ENCODE measurements at regions not wholly inside any gene's neighbourhood (a gene's known extent, or its start where the extent isn't known, plus 50 kb on each side); places are given as distances from the start of the nearest gene placed in this dataset.

GRCh38 chr1:221555689-221556433, 186.0 kb downstream of the DUSP10 start:
- Histone ChIP-seq H3K27ac (ENCODE audit: low read length) (no peak overlapping the region), H3K4me3 (ENCODE audit: low read length) (no peak overlapping the region), H3K4me1 (ENCODE audit: control insufficient read depth, insufficient read depth, low read length) (no peaks in the 10 kb centered on the region), H3K9me3 (ENCODE audit: control insufficient read depth, insufficient read depth, low read length) (no peaks in the 10 kb centered on the region), H3K36me3 (ENCODE audit: control insufficient read depth, insufficient read depth, low read length) (no peaks in the 10 kb centered on the region), H3K27me3 (ENCODE audit: control insufficient read depth, insufficient read depth, low read length) (no peaks in the 10 kb centered on the region)
- ATAC-seq (no peak), DNase-seq (no peak)
- H3K27ac Mint-ChIP-seq = no peak overlapping the region
- H3K9me3 Mint-ChIP-seq = no peaks in the 10 kb centered on the region
- no peak for TF ChIP-seq CTCF (IDR thresholded peaks at IDR 0.05)
- H3K36me3 Mint-ChIP-seq = no peaks in the 10 kb centered on the region
- peaks cover 0 to 10% of the 10 kb centered on the region in 2 donors for H3K27me3 Mint-ChIP-seq (ENCODE audit: low read depth in 2 of 2)
- H3K4me1 Mint-ChIP-seq = no peaks in the 10 kb centered on the region
- no peak overlapping the region for H3K4me3 Mint-ChIP-seq
- intact Hi-C loops (cut with micrococcal nuclease) = no loop called here
- WGBS (ENCODE audit: insufficient coverage) = 88% methylated on average over 10 of the region's 10 CpGs

- no peak overlapping the region for H3K27ac ChIP-seq (ENCODE audit: low read length)
- H3K4me3 ChIP-seq (ENCODE audit: low read length) = no peak overlapping the region
- Mint-ChIP-seq H3K4me1 (no peaks in the 10 kb centered on the region), H3K9me3 (no peaks in the 10 kb centered on the region), H3K36me3 (no peaks in the 10 kb centered on the region), H3K4me3 (no peak overlapping the region), H3K27me3 (ENCODE audit: low read depth in 2 of 2) (peaks cover 0 to 10% of the 10 kb centered on the region in 2 donors), H3K27ac (no peak overlapping the region)
- H3K9me3 ChIP-seq (ENCODE audit: control insufficient read depth, insufficient read depth, low read length) = no peaks in the 10 kb centered on the region
- no peak for DNase-seq
- H3K36me3 ChIP-seq (ENCODE audit: control insufficient read depth, insufficient read depth, low read length) = no peaks in the 10 kb centered on the region
- TF ChIP-seq CTCF (IDR thresholded peaks at IDR 0.05) = no peak
- ATAC-seq = no peak
- H3K4me1 ChIP-seq (ENCODE audit: control insufficient read depth, insufficient read depth, low read length) = no peaks in the 10 kb centered on the region
- intact Hi-C loops (cut with micrococcal nuclease) = no loop called here
- H3K27me3 ChIP-seq (ENCODE audit: control insufficient read depth, insufficient read depth, low read length) = no peaks in the 10 kb centered on the region
Measured at GRCh38 chr1:221556435-221556834, 185.5 kb downstream of the DUSP10 start.

GRCh38 chr1:221557013-221557412, 184.9 kb downstream of the DUSP10 start:
- Mint-ChIP-seq H3K27ac (no peak overlapping the region), H3K4me3 (no peak overlapping the region), H3K4me1 (no peaks in the 10 kb centered on the region), H3K27me3 (ENCODE audit: low read depth in 2 of 2) (peaks cover 0 to 10% of the 10 kb centered on the region in 2 donors), H3K36me3 (no peaks in the 10 kb centered on the region), H3K9me3 (no peaks in the 10 kb centered on the region)
- DNase-seq = no peak
- Histone ChIP-seq H3K36me3 (ENCODE audit: control insufficient read depth, insufficient read depth, low read length) (no peaks in the 10 kb centered on the region), H3K4me1 (ENCODE audit: control insufficient read depth, insufficient read depth, low read length) (no peaks in the 10 kb centered on the region), H3K27ac (ENCODE audit: low read length) (no peak overlapping the region), H3K4me3 (ENCODE audit: low read length) (no peak overlapping the region), H3K9me3 (ENCODE audit: control insufficient read depth, insufficient read depth, low read length) (no peaks in the 10 kb centered on the region), H3K27me3 (ENCODE audit: control insufficient read depth, insufficient read depth, low read length) (no peaks in the 10 kb centered on the region)
- no peak for ATAC-seq
- 100% methylated on average over 1 of the region's 1 CpG for whole genome bisulfite sequencing (ENCODE audit: insufficient coverage)
- TF ChIP-seq CTCF (IDR thresholded peaks at IDR 0.05) = no peak
- intact Hi-C loops (cut with micrococcal nuclease) = no loop called here

GRCh38 chr1:221558396-221558795, 183.5 kb downstream of the DUSP10 start:
- H3K4me1 ChIP-seq (ENCODE audit: control insufficient read depth, insufficient read depth, low read length) = no peaks in the 10 kb centered on the region
- H3K27ac ChIP-seq (ENCODE audit: low read length) = no peak overlapping the region
- Mint-ChIP-seq H3K9me3 (no peaks in the 10 kb centered on the region), H3K4me3 (no peak overlapping the region), H3K36me3 (no peaks in the 10 kb centered on the region), H3K27me3 (ENCODE audit: low read depth in 2 of 2) (peaks cover 0 to 10% of the 10 kb centered on the region in 2 donors), H3K4me1 (no peaks in the 10 kb centered on the region), H3K27ac (no peak overlapping the region)
- H3K27me3 ChIP-seq (ENCODE audit: control insufficient read depth, insufficient read depth, low read length) = no peaks in the 10 kb centered on the region
- H3K36me3 ChIP-seq (ENCODE audit: control insufficient read depth, insufficient read depth, low read length) = no peaks in the 10 kb centered on the region
- TF ChIP-seq CTCF (IDR thresholded peaks at IDR 0.05) = no peak
- DNase-seq = no peak
- no peaks in the 10 kb centered on the region for H3K9me3 ChIP-seq (ENCODE audit: control insufficient read depth, insufficient read depth, low read length)
- WGBS (ENCODE audit: insufficient coverage) = 36% methylated on average over 1 of the region's 2 CpGs
- H3K4me3 ChIP-seq (ENCODE audit: low read length) = no peak overlapping the region
- intact Hi-C loops (cut with micrococcal nuclease) = no loop called here
- no peak for ATAC-seq

Measured in natural killer cell (primary cell).